ENCODE measurements at regions not wholly inside any gene's neighbourhood (a gene's known extent, or its start where the extent isn't known, plus 50 kb on each side); places are given as distances from the start of the nearest gene placed in this dataset.

GRCh38 chr1:192011525-192011924 is 146.7 kb upstream of the RGS18 start:
- Histone ChIP-seq H3K9me3 (ENCODE audit: low read depth) (no peaks in the 10 kb centered on the region), H2AFZ (replicated peaks) (no peak overlapping the region), H3K27ac (no peak overlapping the region), H3K9ac (no peak overlapping the region), H3K36me3 (no peaks in the 10 kb centered on the region), H3K79me2 (ENCODE audit: low read depth) (no peaks in the 10 kb centered on the region), H3F3A (ENCODE audit: low read depth) (no peaks in the 10 kb centered on the region), H4K20me1 (ENCODE audit: low read depth) (no peaks in the 10 kb centered on the region), H3K4me3 (no peak overlapping the region), H3K4me2 (no peak overlapping the region), H3K27me3 (no peaks in the 10 kb centered on the region), H3K4me1 (no peaks in the 10 kb centered on the region)
- Mint-ChIP-seq H3K27me3 (ENCODE audit: insufficient read depth, low read depth) (no peaks in the 10 kb centered on the region), H3K4me3 (no peak overlapping the region), H3K27ac (no peak overlapping the region), H3K36me3 (no peaks in the 10 kb centered on the region), H3K4me1 (no peaks in the 10 kb centered on the region), H3K9me3 (no peaks in the 10 kb centered on the region)
- TF ChIP-seq EZH2phosphoT487 (IDR thresholded peaks at IDR 0.05) (no peak), EZH2 (IDR thresholded peaks at IDR 0.05) (no peak)
- TF ChIP-seq, protein P1, sequence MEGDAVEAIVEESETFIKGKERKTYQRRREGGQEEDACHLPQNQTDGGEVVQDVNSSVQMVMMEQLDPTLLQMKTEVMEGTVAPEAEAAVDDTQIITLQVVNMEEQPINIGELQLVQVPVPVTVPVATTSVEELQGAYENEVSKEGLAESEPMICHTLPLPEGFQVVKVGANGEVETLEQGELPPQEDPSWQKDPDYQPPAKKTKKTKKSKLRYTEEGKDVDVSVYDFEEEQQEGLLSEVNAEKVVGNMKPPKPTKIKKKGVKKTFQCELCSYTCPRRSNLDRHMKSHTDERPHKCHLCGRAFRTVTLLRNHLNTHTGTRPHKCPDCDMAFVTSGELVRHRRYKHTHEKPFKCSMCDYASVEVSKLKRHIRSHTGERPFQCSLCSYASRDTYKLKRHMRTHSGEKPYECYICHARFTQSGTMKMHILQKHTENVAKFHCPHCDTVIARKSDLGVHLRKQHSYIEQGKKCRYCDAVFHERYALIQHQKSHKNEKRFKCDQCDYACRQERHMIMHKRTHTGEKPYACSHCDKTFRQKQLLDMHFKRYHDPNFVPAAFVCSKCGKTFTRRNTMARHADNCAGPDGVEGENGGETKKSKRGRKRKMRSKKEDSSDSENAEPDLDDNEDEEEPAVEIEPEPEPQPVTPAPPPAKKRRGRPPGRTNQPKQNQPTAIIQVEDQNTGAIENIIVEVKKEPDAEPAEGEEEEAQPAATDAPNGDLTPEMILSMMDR (IDR thresholded peaks at IDR 0.05), result no peak
- no peak for DNase-seq (ENCODE audit: low spot score)

DNA sequence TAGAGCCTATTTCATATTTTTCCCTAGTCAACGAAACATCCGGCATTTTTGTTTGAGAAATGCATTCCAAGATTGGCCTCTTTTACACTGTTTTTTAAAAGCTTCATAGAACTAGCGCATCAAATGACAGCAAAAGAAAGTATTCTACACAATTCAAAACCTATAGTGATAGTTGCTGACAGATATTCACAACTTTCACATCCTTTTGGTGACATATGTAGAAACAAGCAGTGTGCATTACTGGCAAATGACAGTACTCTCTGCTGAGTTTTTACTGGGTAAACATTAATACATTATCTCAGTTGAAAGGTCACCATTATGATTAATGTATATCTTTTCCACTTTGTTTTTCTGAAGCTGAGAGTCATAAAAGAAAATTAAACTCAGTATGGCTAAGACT is 135.4 kb upstream of the RGS18 start:
- TF ChIP-seq EZH2 (IDR thresholded peaks at IDR 0.05) (no peak), EZH2phosphoT487 (IDR thresholded peaks at IDR 0.05) (no peak)
- TF ChIP-seq, protein P1 (IDR thresholded peaks at IDR 0.05), result no peak
- Mint-ChIP-seq H3K4me3 (no peak overlapping the region), H3K27me3 (ENCODE audit: insufficient read depth, low read depth) (no peaks in the 10 kb centered on the region), H3K9me3 (no peaks in the 10 kb centered on the region), H3K4me1 (no peaks in the 10 kb centered on the region), H3K36me3 (no peaks in the 10 kb centered on the region), H3K27ac (no peak overlapping the region)
- Histone ChIP-seq H3K27ac (no peak overlapping the region), H3K4me3 (no peak overlapping the region), H3K9me3 (ENCODE audit: low read depth) (no peaks in the 10 kb centered on the region), H4K20me1 (ENCODE audit: low read depth) (no peaks in the 10 kb centered on the region), H3F3A (ENCODE audit: low read depth) (no peaks in the 10 kb centered on the region), H3K4me1 (no peaks in the 10 kb centered on the region), H2AFZ (replicated peaks) (no peak overlapping the region), H3K36me3 (no peaks in the 10 kb centered on the region), H3K79me2 (ENCODE audit: low read depth) (no peaks in the 10 kb centered on the region), H3K9ac (no peak overlapping the region), H3K4me2 (no peak overlapping the region), H3K27me3 (no peaks in the 10 kb centered on the region)
- no peak for DNase-seq (ENCODE audit: low spot score)

DNA sequence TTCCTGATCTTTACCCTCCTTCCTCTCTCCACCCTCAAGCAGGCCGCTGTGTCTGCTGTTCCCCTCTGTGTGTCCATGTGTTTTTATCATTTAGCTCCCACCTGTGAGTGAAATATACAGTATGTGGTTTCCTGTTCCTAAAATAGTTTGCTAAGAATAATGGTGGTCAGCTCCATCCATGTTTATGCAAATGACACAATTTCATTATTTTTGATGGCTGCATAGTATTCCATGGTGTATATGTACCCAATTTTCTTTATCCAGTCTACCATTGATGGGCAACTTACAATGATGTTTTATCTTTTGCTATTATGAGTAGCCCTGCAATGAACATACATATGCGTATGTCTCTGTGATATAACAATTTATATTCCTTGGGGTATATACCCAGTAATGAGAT is 133.4 kb upstream of the RGS18 start:
- H3K27me3 Mint-ChIP-seq (ENCODE audit: insufficient read depth, low read depth), result no peaks in the 10 kb centered on the region
- no peak overlapping the region for H3K27ac ChIP-seq
- no peaks in the 10 kb centered on the region for H3K9me3 Mint-ChIP-seq

More for the DNA sequence above, 133.4 kb upstream of the RGS18 start:
- Histone ChIP-seq H3K9ac (no peak overlapping the region), H3F3A (ENCODE audit: low read depth) (no peaks in the 10 kb centered on the region), H3K4me2 (no peak overlapping the region), H3K4me3 (no peak overlapping the region), H2AFZ (replicated peaks) (no peak overlapping the region), H3K9me3 (ENCODE audit: low read depth) (no peaks in the 10 kb centered on the region), H3K36me3 (no peaks in the 10 kb centered on the region), H3K27me3 (no peaks in the 10 kb centered on the region), H4K20me1 (ENCODE audit: low read depth) (no peaks in the 10 kb centered on the region), H3K79me2 (ENCODE audit: low read depth) (no peaks in the 10 kb centered on the region), H3K4me1 (no peaks in the 10 kb centered on the region)
- no peak overlapping the region for H3K27ac Mint-ChIP-seq
- TF ChIP-seq EZH2phosphoT487 (IDR thresholded peaks at IDR 0.05) (no peak), EZH2 (IDR thresholded peaks at IDR 0.05) (no peak)
- TF ChIP-seq, protein P1 (IDR thresholded peaks at IDR 0.05), result no peak
- H3K4me1 Mint-ChIP-seq, result no peaks in the 10 kb centered on the region
- no peaks in the 10 kb centered on the region for H3K36me3 Mint-ChIP-seq
- no peak overlapping the region for H3K4me3 Mint-ChIP-seq
- no peak for DNase-seq (ENCODE audit: low spot score)
